Right lobe of liver (tissue), 4 donors: ENCODE measurements at regions not wholly inside any gene's neighbourhood (a gene's known extent, or its start where the extent isn't known, plus 50 kb on each side); places are given as distances from the start of the nearest gene placed in this dataset.

Source experiments
- POLR2A ChIP-seq: fragments of 450-650 bp; IDR thresholded peaks from one replicate; pipeline ENCODE4 v1.6.1; 2017; ENCODE audit warnings: antibody characterized with exemption, mild to moderate bottlenecking
- TF ChIP-seq, protein P1 (sequence below), 4 donors: fragments of 200-600 bp in 3 of 4; fragments of 450-650 bp in 1 of 4; IDR thresholded peaks; one replicate each; pipeline versions ENCODE4 v1.5.1 to v1.8.0; 2016 to 2022; ENCODE audit warnings: antibody characterized with exemption in 4 of 4, mild to moderate bottlenecking in 2 of 4
- donor health status: DM: no; HTN: no; CAD: no.
- donor health status: DM: no; HTN: no; CAD: no.
- donor health status: DM: no; HTN: yes; CAD: no.

DNA sequence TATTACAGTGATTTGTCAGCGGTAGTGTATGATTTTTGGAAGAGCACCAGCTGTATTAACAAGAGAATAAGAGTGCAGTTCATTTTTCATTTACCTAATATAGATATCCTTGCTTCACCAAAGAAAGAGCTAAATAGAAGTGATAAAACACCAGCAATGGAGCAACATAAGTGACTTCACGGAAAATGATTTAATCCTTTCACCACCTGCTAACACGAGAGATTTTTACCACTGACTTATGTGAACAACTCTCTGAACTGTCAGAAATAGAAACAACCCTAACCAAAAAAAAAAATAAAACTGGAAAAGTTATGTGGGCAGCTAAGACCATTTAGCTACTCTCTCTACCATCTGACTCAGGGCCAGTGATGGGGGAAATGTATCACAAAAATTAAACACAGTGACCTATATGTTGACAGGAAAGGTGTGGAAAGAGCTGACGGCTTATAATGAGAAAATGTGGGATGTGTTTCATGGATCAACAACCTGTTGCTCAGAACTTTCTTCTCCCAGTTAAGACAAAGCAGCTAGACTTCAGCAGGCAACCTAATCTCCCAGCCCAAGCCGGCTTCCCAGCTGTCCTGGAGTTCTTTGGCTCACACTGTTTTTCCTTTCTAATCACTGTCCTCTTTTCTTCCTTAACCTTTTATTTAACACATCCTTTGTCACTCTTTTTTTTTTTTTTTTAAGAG, 272.7 kb downstream of the SS18 start:
- no peak for TF ChIP-seq POLR2A
- TF ChIP-seq, protein P1, sequence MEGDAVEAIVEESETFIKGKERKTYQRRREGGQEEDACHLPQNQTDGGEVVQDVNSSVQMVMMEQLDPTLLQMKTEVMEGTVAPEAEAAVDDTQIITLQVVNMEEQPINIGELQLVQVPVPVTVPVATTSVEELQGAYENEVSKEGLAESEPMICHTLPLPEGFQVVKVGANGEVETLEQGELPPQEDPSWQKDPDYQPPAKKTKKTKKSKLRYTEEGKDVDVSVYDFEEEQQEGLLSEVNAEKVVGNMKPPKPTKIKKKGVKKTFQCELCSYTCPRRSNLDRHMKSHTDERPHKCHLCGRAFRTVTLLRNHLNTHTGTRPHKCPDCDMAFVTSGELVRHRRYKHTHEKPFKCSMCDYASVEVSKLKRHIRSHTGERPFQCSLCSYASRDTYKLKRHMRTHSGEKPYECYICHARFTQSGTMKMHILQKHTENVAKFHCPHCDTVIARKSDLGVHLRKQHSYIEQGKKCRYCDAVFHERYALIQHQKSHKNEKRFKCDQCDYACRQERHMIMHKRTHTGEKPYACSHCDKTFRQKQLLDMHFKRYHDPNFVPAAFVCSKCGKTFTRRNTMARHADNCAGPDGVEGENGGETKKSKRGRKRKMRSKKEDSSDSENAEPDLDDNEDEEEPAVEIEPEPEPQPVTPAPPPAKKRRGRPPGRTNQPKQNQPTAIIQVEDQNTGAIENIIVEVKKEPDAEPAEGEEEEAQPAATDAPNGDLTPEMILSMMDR (IDR thresholded peaks at IDR 0.05), result no peak
